ENCODE measurements at regions not wholly inside any gene's neighbourhood (a gene's known extent, or its start where the extent isn't known, plus 50 kb on each side); places are given as distances from the start of the nearest gene placed in this dataset.

DNA sequence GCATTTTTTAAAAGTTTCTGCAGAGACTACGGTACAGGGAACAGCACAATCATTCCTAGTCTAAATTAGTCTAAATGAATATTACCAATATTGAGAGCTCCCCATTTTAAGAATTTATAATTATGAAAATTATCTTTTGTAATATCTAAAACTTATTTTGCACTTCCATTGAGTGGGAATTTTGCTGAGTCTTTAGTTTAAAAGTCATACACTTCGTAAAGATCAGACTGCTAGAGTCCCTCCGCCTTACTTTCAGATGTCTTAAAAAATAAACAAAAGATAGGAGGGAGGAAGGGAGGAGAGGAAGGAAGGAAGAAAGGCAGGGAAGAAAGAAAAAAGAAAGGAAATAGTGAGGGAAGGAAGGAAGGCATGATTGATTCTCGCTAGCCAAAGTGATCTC, 278.2 kb upstream of the PRDM1 start:
- DNase-seq = no peak

DNA sequence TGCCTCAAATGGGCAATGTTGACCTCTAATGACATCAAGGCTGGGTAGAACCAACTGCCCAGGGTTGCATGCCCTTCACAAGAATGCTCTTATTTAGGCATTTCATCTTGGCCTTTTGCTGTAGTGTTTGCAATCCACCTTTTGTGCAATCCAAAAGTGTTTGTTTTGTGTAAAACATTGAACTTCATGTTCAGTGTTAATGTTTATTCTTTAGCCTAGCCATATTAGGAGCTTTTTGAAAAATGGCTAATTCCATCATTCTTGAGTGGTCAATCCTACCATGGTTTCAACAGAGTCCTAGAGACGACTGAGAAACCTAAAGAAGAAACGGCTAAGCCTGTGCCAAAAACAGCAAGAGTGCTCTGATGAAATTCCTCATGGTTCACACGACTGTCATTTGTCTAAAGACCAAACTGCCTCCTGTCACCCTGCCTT, 279.6 kb upstream of the PRDM1 start:
- no peak for DNase-seq

DNA sequence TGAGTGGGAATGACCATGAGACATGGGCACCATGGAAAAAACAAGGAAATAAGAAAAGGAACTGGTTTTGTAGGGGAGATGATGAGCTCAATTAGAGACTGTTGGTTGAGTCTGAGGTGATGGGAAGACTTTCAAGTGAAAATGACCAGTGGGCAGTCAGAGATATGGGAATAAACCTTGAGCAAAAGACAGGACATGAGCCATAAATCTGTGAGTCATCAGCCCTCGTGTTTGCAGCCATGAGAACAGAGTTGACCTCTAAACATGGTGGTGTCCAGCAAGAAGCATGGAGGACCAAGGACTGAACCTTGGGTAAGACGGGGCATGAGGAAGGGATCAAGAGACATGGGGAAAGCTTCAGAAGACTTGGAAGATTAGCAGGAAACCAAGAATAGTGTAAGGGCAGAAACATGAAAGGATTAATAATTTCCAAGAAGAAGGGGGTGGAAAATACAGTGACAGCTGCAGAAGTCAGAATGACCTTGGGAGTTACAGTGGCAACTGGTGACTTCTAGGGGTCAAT, 280.6 kb upstream of the PRDM1 start:
- no peak for DNase-seq

DNA sequence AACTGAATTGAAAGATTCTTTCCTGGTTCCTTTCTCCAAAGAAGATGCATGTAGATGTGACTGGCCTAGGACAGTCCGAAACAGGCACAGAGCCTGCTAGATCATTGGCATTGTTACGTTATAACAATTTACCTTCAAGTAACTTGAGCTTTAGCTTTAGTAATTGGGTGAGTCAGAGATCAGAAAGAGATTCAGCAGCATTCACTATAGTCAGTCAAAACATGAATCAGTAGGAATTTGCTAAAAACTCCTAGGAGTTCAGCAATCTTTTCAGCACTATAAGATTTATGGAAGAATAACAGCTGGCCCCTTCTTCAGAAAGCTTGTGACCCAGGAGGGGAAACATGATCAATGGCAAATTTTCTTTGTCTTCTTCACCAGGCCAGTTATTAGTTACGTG, 281.7 kb upstream of the PRDM1 start:
- DNase-seq = no peak

DNA sequence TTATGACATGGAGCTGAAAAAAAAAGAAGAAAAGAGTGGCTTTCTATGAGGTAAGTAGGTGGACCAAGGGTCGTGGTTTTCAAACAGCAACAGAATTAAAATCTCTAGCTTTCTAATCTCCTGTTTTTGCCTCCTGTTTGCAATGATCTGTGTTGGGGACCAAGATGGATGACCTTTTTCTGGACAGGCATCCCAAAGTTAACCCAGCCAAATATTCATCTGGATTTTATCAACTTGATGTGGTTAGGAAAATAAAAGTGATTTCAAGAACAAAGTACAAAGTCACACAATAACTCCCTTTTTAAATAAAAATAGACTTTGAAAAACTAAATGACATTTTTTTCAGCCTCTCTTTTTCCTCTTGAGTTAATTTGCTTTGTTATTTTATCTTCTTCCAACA, 282.1 kb upstream of the PRDM1 start:
- DNase-seq = no peak

DNA sequence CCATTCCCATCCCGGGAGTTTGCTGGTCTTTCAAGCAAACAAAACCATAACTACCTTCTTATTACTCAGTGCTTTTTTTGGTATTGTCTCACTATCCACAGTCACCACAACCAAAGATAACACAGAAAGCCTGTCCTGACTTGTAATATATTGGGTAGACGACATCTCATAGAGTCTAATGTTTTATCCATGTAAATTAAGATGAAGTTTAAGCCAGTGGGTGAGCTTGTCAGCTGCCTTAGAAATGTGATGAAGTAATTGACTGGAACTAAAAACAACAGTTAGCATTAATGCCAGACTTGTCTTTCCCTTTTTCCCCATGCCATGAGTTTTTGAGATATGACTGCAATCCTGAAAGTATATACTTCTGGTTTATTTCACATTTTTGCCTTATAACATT, 282.7 kb upstream of the PRDM1 start:
- no peak for DNase-seq

DNA sequence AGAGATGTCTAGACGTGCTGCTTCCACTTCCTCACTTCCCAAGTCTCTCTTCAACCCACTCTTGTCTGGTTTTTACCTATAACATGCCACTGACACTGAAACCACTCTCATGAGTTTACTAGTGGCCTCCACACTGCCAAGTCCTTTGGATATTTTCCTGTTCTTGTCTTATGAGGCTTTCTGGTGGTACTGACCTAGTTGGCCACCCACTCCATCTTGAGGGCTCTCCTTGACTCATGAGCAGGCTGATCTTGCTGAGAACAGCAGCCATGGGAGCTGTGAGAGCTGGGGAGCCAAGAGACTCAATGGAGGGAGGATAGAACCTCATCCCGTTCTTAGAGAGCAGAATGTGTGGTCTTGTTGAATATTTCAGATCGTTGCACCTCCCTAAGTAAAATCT, 283.4 kb upstream of the PRDM1 start:
- no peak for DNase-seq

DNA sequence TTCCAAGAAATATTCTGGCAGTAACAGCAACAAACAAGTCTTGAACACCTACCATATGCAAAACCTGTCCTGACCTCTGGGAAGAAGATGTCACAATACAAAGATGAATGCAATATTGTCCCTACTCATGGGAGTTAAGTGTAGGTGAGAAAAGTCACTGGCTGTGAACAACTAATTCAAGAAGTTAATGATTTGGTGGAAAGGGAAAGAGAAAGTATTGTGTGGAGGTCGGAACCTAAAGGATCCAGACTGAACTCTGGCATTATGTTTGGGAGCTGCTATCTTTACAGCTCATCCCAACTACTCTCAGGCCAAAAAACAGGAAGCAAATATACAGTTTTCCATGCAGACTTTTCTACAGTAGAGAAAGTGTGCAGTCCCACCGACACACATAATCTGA, 285.3 kb upstream of the PRDM1 start:
- no peak for DNase-seq

DNA sequence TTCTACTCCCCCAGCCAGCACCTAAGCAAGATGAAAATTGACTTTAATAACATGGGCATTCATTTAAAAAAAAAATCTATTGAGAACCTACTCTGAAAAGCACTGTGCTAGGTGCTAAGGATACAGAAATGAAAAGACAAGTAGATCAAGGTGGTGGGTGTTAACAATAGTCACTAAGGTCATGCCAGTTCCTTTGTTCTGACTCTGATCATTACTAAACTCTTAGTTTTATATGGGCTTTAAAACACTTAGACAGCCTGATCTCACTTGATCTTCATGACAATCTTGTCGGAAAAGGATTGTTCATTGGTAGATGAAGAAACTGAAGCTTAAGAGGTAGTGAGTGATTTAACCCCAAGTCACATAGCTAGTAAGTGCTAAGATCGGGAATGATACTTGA, 285.7 kb upstream of the PRDM1 start:
- no peak for DNase-seq

DNA sequence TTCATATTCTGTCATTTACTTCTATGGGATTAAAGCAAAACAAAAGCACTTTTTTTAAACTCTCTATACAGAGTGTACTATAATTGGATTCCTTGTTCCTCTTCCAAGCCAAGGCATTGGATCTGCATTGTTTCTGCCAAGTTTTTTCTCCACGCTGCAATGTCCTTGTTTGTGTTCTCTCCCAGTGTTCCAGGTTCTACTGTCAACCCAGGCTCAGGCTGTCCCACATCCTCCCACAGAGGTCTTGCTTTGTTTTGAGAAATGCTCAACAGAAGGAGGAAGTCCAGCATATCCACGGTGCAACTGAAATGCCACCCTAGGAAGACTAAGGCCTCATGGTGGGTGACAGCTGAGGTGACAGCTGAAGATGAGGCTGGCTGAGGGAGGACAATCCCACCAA, 287.1 kb upstream of the PRDM1 start:
- DNase-seq = no peak

DNA sequence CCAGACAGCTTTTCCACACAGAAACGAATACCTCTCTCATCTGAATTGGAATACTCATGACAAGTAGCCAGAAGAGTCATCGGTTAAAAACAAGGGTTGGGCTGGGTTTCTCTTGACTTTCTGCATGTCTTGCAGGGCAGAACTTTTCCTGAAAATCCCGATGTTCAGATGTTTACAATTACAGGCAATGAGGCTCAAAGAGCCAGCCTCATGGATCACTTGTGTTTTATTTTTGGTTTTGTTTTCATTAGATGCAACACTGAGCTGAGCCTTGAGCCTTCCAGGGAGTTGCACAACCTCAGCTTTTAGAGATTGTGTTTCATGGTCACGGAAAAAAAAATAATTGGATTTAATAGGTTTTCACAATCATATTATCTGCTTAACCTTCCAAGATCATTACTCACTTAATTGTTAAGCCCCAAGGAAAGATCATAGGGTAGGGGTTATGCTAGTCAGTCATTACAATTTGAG, 288.1 kb upstream of the PRDM1 start:
- no peak for DNase-seq

DNA sequence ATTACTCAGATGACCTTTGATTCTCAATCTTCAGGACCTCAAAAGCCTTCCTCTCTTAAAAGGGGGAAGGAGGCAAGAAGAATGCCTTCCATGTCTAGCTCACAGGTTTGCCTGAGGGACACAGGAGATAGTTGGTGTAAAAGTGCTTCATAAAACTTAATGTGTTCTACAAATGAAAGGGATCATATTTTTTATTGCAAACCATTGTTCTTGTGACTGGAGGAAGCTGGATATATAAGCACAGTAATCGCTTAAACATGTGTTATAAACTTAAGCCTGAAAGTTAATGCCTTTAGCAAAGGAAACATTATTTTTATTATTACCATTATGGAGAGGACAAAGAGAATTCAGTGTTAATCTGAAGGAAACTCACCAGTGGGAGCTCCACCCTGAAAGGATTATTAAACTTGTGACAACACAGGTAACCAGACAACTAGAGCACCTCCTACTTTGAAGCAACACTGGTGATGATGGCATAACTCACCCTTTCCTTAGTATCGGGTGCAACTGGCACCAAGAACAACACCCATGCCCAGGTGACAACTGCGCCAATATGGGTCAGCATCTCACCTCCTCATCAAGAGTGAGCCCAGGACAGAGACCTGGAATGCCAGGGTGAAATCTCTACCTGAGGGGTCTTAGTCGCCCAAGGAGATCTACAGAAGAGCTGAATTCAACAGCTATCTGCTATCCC, 288.7 kb upstream of the PRDM1 start:
- DNase-seq = no peak

DNA sequence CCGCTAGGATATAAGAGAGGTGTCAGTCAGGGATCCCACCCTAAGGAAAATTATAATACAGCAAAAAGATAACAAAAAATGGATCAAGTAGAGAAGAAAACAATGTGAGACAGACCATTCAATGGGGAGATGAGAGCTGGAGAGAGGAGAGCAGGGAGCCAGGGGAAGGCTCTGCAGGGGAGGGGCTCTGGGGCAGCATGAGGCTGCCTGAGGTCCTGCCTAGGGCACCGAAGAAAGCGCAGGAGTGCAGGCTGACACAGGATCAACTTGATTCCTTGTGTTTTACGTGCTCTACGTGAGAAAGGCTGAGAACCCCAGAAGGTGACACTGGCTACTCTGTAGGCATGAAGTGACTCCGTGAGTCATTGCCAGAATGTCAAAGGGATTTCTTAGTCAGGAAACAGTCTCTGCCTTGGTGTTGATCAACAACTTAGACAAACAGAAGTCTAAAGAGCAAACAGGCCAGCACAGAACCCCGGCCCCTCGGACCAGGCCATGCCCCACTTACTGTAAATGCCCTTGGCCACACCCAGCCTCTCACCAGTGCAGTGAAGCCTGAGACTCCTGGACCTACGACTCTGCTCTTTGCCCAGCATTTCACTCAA, 290.1 kb upstream of the PRDM1 start:
- no peak for DNase-seq

DNA sequence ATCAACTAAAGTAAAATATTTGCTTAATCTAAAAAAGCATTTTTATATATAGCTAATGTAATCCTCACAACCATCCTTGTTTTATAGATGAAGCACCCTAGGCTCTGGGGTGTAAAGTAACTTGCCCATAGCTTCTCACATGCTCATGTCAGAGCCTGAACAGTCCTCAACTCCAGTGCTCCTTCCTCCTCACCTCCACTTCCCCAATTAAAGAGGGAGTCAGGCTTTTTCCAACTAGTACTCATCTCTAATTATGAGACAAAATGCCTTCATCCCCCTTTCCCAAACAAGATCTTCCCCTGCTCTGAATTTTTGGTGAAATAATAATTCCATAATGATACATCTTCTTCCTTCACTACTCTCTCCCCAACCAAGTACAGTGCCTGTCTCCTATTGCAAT, 290.8 kb upstream of the PRDM1 start:
- no peak for DNase-seq

DNA sequence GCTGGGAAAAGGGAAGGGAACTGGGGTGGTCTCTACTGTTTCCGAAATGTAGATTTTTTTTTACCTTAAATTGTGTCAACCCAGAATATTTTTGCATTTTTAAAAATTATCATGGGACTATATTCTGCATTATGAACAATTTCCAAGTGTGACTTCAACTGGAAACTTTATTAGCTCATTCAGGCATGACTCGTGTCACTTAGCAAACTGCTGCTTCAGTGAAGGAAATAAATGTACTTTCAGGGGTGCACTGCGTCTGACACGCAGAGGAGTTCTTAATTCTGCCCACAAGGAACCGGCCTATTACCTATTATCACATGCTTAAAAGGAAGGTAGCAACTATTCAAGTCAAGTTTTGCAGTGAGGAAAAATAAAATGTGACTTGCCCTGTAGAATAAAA, 291.3 kb upstream of the PRDM1 start:
- DNase-seq = no peak

DNA sequence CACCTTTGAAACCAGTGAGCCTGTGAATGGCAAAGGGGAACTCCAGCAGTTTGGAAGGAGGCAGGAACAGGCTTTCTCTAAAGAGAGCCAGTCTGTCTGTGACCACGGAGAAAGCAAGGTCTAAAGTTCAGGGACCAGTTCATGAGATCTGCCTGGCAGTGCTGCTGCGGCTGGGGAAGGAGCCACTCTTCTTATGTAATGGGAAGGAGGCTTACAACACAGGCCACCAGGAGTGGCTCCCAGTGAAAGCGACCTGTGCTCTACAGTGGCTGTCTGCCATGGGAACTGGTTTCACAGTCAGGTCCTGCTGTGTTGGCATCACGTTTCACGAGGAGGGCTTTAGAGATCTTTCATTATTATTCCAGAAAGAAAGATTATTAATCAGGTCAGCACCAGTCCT, 291.9 kb upstream of the PRDM1 start:
- no peak for DNase-seq

DNA sequence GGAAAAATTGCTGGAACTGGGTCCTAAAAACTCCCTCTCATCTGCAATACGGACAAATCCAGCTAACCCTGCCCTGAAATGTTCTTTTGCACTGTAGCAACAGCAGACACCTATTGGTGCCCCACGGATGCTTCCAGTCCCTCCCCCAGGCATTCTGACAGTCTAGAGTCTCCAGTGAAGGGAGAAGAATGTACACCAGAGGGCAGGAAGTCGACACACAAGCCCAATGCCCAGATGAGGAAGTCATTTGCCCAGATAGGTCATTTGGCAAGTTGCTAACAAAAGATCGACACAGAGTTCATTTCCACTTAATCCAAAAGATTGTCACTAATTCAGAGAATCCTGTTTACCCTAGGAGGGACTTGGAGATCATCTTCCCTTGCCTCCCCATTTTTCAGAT, 293.0 kb upstream of the PRDM1 start:
- DNase-seq = no peak

DNA sequence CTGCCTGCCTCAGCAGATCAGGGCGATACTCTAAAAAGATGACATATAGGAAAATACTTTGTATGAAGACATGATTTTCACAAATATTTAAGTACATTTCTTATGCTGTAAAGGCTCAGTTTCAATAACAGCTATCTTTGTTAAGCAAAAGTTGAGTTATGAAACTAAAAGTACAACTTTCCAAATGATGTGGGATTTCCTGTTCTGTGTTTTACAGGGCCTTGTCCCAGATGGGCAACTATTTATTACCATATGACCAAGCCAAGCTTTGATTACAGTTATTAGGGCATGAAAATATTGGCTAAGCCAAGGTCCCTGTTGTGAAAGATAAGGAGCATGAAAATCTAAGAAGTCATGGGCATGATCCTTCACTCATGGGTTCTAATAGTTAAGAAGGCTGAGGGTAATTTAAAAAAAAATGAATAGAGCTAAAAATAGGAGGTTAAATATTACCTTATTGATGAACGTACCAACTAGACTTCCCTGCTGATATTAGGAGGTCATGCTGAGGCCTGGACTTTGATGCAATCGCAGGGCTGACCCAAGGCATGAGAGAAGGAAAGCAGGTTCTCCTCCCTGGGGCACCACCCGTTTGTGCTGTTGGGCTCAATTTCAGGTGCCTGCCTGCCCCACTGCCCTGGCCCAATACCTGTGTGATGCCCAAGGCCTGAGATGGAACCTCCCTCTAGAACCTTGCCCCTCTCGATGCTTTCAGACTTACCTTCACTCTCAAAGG, 294.4 kb upstream of the PRDM1 start:
- no peak for DNase-seq

DNA sequence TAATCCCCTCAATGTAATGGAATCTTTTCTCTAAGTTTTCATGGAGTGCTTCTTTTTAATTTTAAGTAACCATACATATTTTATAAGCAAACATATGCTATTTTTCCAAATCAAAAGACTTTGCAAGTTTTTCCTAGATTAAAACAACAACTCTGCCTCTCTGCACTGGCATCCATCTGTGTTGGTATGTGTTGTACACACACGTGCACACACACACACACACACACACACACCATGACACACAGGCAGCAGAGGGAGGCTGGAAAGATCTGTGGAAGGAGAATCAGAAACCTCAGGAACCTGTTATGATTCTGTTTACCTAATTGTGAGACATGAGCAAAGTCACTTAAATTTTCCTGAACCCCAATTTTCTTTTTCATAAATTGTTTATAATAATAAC, 295.0 kb upstream of the PRDM1 start:
- DNase-seq = no peak

DNA sequence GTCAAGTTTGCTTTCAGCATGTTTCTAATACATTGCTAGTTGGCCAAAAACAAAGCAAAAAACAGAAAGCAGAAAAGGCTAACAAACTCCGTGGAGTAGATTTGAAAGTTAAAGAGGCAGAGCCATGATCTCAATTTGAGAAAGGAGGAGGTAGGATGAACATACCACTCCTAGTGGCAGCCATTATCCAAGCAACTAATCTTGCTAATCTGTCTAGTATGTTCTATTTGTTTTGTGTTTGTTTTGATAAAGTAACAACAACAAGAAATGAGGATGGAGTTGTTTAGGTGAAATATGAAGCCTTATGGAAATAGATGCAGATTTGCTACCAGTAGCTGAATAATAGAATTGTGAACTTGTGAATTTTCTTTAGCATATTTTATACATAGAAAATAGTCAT, 295.5 kb upstream of the PRDM1 start:
- DNase-seq = no peak

DNA sequence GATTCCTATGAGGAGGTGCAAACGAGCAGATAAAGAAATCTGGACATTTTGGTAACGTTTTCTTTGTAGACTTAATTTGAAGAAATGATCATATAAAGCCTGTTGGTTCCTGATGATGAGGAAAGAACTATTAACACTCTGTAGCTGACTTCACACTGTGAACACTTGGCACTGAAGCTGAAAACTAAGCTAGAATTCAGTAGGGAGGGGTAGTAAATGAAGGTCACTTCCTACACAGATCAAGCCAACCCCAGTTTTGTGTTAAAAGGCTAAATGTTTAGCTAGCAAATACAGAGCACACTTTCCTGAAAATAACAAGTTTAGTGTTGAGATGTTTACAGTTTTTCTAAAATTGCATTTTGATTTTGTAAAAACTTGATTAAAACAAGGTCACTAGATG, 296.2 kb upstream of the PRDM1 start:
- no peak for DNase-seq

DNA sequence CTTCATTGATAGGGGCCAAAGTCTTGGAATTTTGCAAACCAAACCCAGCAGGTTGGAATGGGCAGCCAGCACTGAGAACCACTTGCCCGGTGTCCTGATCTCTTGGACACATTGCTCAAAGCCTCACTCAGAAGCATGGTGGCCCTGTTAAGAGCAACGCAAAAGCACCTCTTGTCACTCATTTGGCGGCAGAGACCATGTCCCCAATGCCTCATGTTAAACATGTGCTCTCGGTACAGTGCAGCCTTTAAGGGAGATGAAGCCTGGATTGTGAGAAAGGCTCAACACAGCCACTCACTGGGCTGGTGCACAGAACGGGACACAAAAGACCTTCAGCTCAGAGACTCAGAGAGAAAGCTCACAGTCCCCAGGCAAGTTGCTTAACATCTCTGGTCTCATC, 298.4 kb upstream of the PRDM1 start:
- DNase-seq = no peak

DNA sequence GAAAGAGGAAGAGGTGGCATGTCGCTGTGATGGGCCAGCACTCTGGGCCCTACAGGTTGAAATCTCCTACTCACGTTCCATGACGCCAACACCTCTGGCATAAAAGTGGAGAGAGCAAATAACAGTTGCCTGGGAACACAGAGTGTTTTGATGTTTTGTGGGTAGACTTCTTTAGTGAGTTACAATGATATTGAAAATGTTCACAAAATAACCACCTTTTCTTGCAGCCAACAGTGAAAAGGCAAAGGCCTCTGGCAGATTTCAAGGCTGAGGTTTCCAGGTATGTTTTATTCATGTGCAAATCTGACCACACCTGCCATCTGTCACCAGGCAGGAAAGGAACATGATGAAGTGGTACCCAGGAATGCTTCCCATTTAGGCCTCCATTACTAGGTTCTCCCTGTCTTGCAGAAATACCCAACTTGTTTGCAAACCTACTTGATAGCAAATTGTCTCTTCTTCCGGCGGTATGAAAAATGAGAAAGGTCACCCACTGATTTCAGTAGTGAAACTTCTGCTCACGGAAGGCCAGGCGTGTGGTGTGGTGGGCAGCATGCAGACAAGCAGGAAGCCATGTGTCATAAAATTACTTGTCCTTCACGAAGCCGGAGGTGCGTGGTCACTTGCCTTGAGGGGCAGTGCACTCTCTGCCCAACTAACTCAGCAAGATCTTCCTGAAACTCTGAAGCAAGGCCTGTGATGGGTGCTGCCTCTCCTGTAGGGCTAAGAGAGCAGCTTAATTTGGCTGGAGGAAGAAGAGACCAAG, 299.1 kb upstream of the PRDM1 start:
- DNase-seq = no peak

Data from activated CD8-positive, alpha-beta memory T cell treated with anti-CD3 and anti-CD28 coated beads, Interleukin-2, amount 50 U/mL, for 4 hours (primary cell).